Spinal cord (tissue), 9 donors: ENCODE measurements at regions not wholly inside any gene's neighbourhood (a gene's known extent, or its start where the extent isn't known, plus 50 kb on each side); places are given as distances from the start of the nearest gene placed in this dataset.
"Not testable (repeated sequence)": the region's sequence is repeated elsewhere in the genome, so short reads cannot be mapped to it uniquely, and the experiment has no call there.

ENCODE experiments used
- DNase-seq, 6 donors: peaks; one replicate each; pipeline versions ENCODE4 v3.0.0 to v3.0.0-alpha.2; 2013 to 2015; ENCODE audit warnings: low spot score in 6 of 6, low read depth in 4 of 6
- H3K27ac ChIP-seq: one replicate; pipeline ENCODE4 v1.5.1; 2013; ENCODE audit warnings: low read depth, low read length, control low read depth
- H3K27me3 ChIP-seq: one replicate; pipeline ENCODE4 v1.6.1; 2013; ENCODE audit warnings: low read length; ENCODE audit not compliant: control insufficient read depth, insufficient read depth
- H3K36me3 ChIP-seq: one replicate; pipeline ENCODE4 v1.6.1; 2013; ENCODE audit warnings: low read length; ENCODE audit not compliant: control insufficient read depth, insufficient read depth
- H3K4me1 ChIP-seq: one replicate; pipeline ENCODE4 v1.6.1; 2013; ENCODE audit warnings: low read length; ENCODE audit not compliant: control insufficient read depth, insufficient read depth
- H3K4me3 ChIP-seq: one replicate; pipeline ENCODE4 v1.5.1; 2013; ENCODE audit warnings: low read depth, low read length, control low read depth
- H3K9me3 ChIP-seq: one replicate; pipeline ENCODE4 v1.6.1; 2013; ENCODE audit warnings: low read length; ENCODE audit not compliant: control insufficient read depth, insufficient read depth
- WGBS: methylation state at CpG from one replicate; pipeline ENCODE4 v1.1.5; 2013; ENCODE audit warnings: missing lambda C conversion rate; ENCODE audit not compliant: insufficient coverage; 5-methylcytosine and 5-hydroxymethylcytosine counted together
- donor health status: healthy.

DNA sequence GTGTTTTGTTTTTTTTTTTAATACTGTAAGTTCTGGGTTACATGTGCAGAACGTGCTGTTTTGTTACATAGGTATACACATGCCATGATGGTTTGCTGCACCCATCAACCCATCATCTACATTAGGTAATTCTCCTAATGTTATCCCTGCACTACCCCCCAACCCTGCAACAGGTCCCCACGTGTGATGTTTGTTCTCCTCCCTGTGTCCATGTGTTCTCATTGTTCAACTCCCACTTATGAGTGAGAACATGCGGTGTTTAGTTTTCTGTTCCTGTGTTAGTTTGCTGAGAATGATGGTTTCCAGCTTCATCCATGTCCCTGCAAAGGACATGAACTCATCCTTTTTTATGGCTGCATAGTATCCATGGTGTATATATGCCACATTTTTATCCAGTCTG is 1005.4 kb downstream of the SOCS6 start:
- H3K9me3 ChIP-seq, H3K27ac ChIP-seq, H3K4me3 ChIP-seq, DNase-seq, H3K27me3 ChIP-seq, H3K36me3 ChIP-seq, H3K4me1 ChIP-seq: not testable (repeated sequence)
- no CpG with 5 or more reads among the region's 3 CpGs for WGBS

DNA sequence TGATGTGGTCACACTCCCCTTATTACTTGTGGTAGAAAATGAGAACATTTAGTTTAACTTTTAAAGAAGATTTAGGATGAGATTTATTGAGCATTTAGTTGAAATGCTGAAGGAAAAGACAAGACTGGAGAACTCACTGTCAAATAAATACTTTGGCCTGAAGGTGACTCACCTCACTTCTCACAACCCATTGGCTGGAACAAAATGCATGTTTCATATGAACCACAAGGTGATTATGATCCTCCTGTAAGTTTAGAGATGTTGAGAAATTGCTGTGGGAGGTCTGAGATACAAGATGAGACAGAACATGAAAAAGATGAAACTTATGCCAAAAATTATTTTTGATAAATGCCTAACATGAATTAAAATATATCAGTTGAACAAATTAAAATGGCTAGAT is 1004.5 kb downstream of the SOCS6 start:
- DNase-seq, result no peak
- Histone ChIP-seq H3K4me1 (no peaks in the 10 kb centered on the region), H3K27ac (no peak overlapping the region), H3K27me3 (no peaks in the 10 kb centered on the region), H3K36me3 (no peaks in the 10 kb centered on the region), H3K4me3 (no peak overlapping the region), H3K9me3 (no peaks in the 10 kb centered on the region)

DNA sequence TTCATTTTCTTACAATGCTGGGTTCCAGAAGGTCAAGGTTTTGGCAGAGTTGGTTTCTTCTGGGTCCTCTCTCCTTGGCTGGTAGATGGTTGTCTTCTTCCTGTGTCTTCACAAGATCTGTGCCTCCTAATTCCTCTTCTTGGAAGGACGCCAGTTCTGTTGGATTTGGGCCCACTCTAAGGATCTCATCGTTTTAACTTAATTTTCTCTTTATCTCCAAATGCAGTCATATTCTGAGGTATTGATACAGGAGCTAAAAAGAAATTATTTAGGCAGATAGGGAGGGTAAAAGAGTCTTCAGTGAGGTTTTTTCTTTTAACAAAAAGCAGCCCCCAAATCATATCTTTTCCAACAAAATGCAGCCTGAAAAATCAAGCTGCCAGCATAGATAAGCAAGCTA is 998.4 kb downstream of the SOCS6 start:
- Histone ChIP-seq H3K4me1 (no peaks in the 10 kb centered on the region), H3K9me3 (no peaks in the 10 kb centered on the region), H3K27ac (no peak overlapping the region), H3K4me3 (no peak overlapping the region), H3K36me3 (no peaks in the 10 kb centered on the region), H3K27me3 (no peaks in the 10 kb centered on the region)
- peak in 2 of 6 donors; percentile 28 to 58 for DNase-seq
- WGBS, result no CpG with 5 or more reads among the region's 2 CpGs

DNA sequence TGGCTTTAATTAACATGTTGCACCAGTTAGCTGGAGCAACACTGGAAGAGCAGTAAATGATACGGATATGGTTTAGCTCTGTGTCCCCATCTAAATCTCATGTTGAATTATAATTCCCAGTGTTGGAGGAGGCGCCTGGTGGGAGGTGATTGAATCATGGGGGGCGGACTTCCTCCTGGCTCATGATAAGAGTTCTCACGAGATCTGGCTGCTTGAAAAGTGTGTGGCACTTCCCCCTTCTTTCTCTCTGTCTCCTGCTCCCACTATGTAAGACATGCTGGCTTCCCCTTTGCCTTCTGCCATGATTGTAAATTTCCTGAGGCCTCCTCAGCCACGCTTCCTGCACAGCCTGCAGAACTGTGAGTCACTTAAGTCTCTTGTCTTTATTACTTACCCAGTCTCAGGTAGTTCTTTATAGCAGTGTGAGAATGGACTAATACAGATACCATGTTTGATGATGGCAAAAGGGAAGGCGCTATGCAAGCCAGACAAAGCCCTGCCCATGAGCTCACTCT is 963.6 kb downstream of the SOCS6 start:
- no peaks in the 10 kb centered on the region for H3K9me3 ChIP-seq
- no peaks in the 10 kb centered on the region for H3K36me3 ChIP-seq
- WGBS, result no CpG with 5 or more reads among the region's 6 CpGs
- no peaks in the 10 kb centered on the region for H3K27me3 ChIP-seq
- H3K4me1 ChIP-seq, result no peaks in the 10 kb centered on the region
- no peak for DNase-seq
- H3K27ac ChIP-seq, result no peak overlapping the region
- H3K4me3 ChIP-seq, result no peak overlapping the region

DNA sequence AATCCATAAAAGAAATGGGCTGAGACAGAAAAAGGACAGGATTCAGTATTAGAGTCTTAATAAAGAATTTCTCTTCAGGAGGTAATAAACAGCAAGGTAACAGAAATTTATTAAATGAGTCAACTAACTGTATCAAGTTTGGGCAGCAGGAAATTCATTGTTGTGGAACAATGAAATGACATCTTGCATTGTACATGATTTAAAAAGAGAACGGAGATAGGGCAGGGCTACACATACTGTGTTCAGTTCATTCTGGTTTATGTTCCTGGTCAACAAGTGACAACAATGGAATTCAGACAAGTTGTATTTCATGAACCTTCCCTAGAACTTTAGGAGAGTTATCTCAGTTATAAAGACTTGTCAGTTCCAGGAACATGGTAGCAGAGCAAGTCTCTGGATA is 961.3 kb downstream of the SOCS6 start:
- no peaks in the 10 kb centered on the region for H3K9me3 ChIP-seq
- H3K4me3 ChIP-seq, result no peak overlapping the region
- no CpG with 5 or more reads among the region's 1 CpG for WGBS

DNA sequence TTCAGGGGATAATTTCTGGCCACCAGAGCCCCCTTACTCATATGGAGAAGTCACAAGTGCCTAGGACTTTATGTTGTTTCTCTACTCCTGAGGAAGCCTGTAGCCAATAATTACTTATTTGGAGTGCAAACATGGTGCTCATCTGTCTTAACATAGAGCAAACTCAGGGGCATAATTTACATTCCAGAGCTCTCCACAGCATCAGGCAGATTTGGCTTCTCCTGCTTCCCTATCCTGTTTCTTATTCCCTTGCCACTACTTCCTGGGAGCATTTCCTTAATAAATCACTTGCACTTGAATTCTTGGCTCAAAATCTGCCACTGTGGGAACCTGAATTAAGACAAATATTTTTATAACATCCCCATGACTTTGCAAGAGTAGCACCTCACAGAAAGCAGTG is 960.9 kb downstream of the SOCS6 start:
- Histone ChIP-seq H3K27me3 (no peaks in the 10 kb centered on the region), H3K4me1 (no peaks in the 10 kb centered on the region), H3K9me3 (no peaks in the 10 kb centered on the region), H3K27ac (no peak overlapping the region), H3K4me3 (no peak overlapping the region), H3K36me3 (no peaks in the 10 kb centered on the region)
- peak in 1 of 6 donors; percentile 37 for DNase-seq

More for the DNA sequence above, 961.3 kb downstream of the SOCS6 start:
- no peaks in the 10 kb centered on the region for H3K27me3 ChIP-seq
- H3K27ac ChIP-seq, result no peak overlapping the region
- no peaks in the 10 kb centered on the region for H3K36me3 ChIP-seq
- no peaks in the 10 kb centered on the region for H3K4me1 ChIP-seq
- no peak for DNase-seq

DNA sequence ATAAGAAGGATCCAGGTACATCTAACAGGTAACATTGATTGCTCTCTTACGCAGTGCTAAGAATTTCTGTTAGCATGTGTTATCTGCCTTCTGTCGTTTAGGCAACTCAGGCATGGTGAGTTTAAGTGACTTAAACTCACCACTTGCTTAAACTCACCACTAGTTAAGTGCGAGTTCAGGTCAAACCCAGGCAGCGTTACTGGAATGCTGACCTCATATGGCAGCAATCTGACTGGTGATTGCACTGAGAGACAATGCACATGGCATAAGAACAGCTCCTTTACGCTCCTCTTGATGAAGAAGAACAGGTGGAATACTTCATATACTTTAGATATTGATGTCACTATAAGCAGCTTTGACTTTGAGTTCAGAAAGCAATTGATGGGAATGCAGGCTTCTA is 954.1 kb downstream of the SOCS6 start:
- WGBS, result 90% methylated on average over 2 of the region's 5 CpGs
- no peaks in the 10 kb centered on the region for H3K36me3 ChIP-seq
- no peaks in the 10 kb centered on the region for H3K4me1 ChIP-seq
- no peak overlapping the region for H3K27ac ChIP-seq
- H3K9me3 ChIP-seq, result no peaks in the 10 kb centered on the region
- H3K4me3 ChIP-seq, result no peak overlapping the region
- no peaks in the 10 kb centered on the region for H3K27me3 ChIP-seq
- no peak for DNase-seq

DNA sequence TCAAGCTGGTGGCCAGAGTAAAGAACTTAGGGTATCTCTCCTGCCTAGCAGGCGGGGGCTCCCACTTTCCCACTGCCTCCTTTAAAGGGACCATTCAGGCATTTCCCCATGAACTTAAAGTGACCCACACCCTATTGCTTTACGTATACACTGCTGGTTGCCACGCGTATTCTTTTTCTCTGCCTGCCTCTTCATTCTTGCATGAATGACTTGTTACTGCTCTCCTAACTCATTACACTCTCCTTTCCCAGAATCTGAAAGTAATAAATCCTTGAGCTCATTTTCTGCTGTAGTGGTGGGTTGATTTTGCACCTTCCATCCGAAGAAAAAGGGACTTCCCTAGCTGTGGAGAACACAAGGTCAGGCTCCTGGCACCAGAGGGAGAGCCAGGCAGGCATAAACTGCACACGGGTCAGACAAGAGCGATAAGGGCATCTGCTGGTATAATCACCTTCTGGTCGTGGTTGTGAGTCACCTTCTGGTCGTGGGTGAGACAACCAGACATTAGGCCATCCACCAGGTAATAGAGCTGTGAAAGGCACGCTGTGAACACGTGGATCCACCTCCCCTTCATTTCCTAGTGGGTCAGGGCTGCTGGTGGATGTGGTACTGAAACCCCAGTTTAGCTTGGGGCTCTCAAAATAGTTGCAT is 950.3 kb downstream of the SOCS6 start:
- H3K4me1 ChIP-seq, result no peaks in the 10 kb centered on the region
- H3K36me3 ChIP-seq, result no peaks in the 10 kb centered on the region
- H3K9me3 ChIP-seq, result no peaks in the 10 kb centered on the region
- DNase-seq, result no peak
- H3K4me3 ChIP-seq, result no peak overlapping the region
- H3K27ac ChIP-seq, result no peak overlapping the region
- 60% methylated on average over 10 of the region's 11 CpGs for WGBS
- no peaks in the 10 kb centered on the region for H3K27me3 ChIP-seq

DNA sequence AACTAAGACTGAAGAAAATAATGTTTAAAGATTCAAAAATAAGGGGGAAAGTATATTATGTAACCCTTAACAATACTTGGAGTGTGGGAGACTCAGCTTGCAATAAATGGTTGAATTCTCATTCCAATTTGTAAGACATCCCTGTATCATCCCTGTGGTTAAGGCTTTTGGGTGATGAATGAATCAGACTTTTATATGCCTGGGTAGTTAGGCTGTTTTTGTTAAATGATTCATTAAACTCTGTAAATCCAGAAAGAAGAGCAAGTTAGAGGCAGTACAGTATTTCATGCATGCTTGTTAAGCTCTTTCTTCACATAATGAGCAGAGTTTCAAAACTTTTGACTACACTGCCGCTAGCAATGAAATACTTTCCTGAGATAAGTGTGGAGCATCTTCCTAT is 948.8 kb downstream of the SOCS6 start:
- no CpG with 5 or more reads among the region's 1 CpG for WGBS
- no peaks in the 10 kb centered on the region for H3K36me3 ChIP-seq

DNA sequence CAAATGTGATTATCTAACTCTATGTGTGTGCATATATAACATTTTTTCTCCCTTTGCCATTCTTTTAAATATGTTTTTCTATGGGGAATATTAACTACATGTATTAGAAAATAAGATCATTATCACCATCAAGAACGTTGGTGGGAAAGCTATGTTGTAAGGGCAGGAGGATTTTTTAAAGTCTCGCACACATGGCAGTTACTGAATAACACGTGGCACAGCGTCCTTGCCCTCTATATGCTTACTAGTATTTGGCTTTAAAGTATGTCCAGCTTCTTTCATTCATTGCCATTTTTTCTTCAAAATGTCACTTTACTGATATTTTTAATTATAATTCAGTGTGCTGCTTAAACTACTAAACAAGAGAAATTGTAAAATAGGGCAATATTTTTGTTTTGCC is 944.3 kb downstream of the SOCS6 start:
- Histone ChIP-seq H3K4me1 (no peaks in the 10 kb centered on the region), H3K27me3 (no peaks in the 10 kb centered on the region), H3K9me3 (no peaks in the 10 kb centered on the region), H3K4me3 (no peak overlapping the region), H3K36me3 (no peaks in the 10 kb centered on the region), H3K27ac (no peak overlapping the region)
- no peak for DNase-seq
- no CpG with 5 or more reads among the region's 4 CpGs for WGBS

More for the DNA sequence above, 948.8 kb downstream of the SOCS6 start:
- Histone ChIP-seq H3K27ac (no peak overlapping the region), H3K4me3 (no peak overlapping the region), H3K9me3 (no peaks in the 10 kb centered on the region), H3K27me3 (no peaks in the 10 kb centered on the region), H3K4me1 (no peaks in the 10 kb centered on the region)
- DNase-seq, result no peak
